ENCODE measurements at regions not wholly inside any gene's neighbourhood (a gene's known extent, or its start where the extent isn't known, plus 50 kb on each side); places are given as distances from the start of the nearest gene placed in this dataset.

- H3K4me1 ChIP-seq, result no peaks in the 10 kb centered on the region
- no peaks in the 10 kb centered on the region for H3K9me3 ChIP-seq
- intact Hi-C loops (cut with DNase I), result no loop called here
- DNase-seq (ENCODE audit: extremely low spot score in 2 of 2), result no peak
- H3K27me3 ChIP-seq, result no peaks in the 10 kb centered on the region
- TF ChIP-seq POLR2A (IDR thresholded peaks at IDR 0.05) (no peak), CTCF (IDR thresholded peaks at IDR 0.05) (no peak), POLR2AphosphoS5 (IDR thresholded peaks at IDR 0.05; ENCODE audit: insufficient read depth in 1 of 2, low read depth in 1 of 2) (no peak)
- no peaks in the 10 kb centered on the region for H3K36me3 ChIP-seq
- no peak overlapping the region for H3K4me3 ChIP-seq
- H3K27ac ChIP-seq, result no peak overlapping the region
These were observed 208.5 kb upstream of the PROX1 start for GRCh38 chr1:213779228-213779627.

- H3K9me3 ChIP-seq, result no peaks in the 10 kb centered on the region
- no peaks in the 10 kb centered on the region for H3K27me3 ChIP-seq
- no peaks in the 10 kb centered on the region for H3K4me1 ChIP-seq
- no peaks in the 10 kb centered on the region for H3K36me3 ChIP-seq
- no peak overlapping the region for H3K27ac ChIP-seq
- no peak for TF ChIP-seq POLR2A (IDR thresholded peaks at IDR 0.05)
- no peak for TF ChIP-seq CTCF (IDR thresholded peaks at IDR 0.05)
- TF ChIP-seq POLR2AphosphoS5 (IDR thresholded peaks at IDR 0.05; ENCODE audit: insufficient read depth in 1 of 2, low read depth in 1 of 2), result no peak
- no peak overlapping the region for H3K4me3 ChIP-seq
- no peak for DNase-seq (ENCODE audit: extremely low spot score in 2 of 2)
- intact Hi-C loops (cut with DNase I), result no loop called here
These were observed 204.7 kb upstream of the PROX1 start for GRCh38 chr1:213782941-213783672.

DNA sequence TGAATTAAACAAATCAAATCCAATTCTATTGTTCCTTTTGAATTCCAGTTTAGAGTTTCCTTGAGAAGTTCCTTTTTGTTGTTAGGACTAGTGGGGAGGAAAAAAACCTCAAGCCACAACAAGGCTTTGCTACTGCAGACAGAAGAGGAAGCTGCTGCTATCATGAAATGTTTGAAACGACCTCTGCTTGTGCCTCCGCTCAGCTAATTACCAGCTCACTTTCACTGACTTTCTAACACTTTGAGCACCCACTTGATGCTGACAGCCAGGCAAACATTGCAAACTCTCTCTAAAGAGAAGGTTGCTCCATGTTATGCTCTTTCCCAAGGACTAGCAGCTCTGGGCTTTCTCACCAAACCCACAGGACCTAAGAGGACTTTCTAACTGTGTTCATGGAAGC, 203.9 kb upstream of the PROX1 start:
- intact Hi-C loops (cut with DNase I), result no loop called here
- TF ChIP-seq POLR2AphosphoS5 (IDR thresholded peaks at IDR 0.05; ENCODE audit: insufficient read depth in 1 of 2, low read depth in 1 of 2) (no peak), CTCF (IDR thresholded peaks at IDR 0.05) (no peak), POLR2A (IDR thresholded peaks at IDR 0.05) (no peak)
- Histone ChIP-seq H3K4me1 (no peaks in the 10 kb centered on the region), H3K36me3 (no peaks in the 10 kb centered on the region), H3K27me3 (no peaks in the 10 kb centered on the region), H3K4me3 (no peak overlapping the region), H3K9me3 (no peaks in the 10 kb centered on the region), H3K27ac (no peak overlapping the region)
- DNase-seq (ENCODE audit: extremely low spot score in 2 of 2), result no peak

DNA sequence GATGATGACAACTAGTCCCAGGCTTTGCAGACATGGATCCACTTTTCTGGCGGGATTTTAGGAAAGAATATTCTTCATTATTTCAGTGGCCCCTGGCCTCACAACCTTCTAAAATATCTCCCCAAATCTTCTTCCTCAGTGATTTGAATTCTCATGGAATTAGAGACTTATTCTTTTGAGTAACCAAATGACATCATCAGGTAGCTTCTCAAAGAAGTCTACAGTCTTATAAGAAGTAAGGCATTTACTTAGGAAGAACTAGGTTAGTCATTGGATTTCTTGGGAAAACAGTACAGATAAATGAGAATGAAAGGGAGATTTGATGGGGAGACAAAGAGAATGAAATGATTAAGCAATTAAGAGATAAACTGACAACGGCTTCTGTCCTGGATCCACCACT, 201.1 kb upstream of the PROX1 start:
- intact Hi-C loops (cut with DNase I), result no loop called here
- TF ChIP-seq POLR2A (IDR thresholded peaks at IDR 0.05) (no peak), POLR2AphosphoS5 (IDR thresholded peaks at IDR 0.05; ENCODE audit: insufficient read depth in 1 of 2, low read depth in 1 of 2) (no peak), CTCF (IDR thresholded peaks at IDR 0.05) (no peak)
- Histone ChIP-seq H3K9me3 (no peaks in the 10 kb centered on the region), H3K36me3 (no peaks in the 10 kb centered on the region), H3K27me3 (no peaks in the 10 kb centered on the region), H3K4me1 (no peaks in the 10 kb centered on the region), H3K4me3 (no peak overlapping the region), H3K27ac (no peak overlapping the region)
- no peak for DNase-seq (ENCODE audit: extremely low spot score in 2 of 2)

- Histone ChIP-seq H3K4me1 (no peaks in the 10 kb centered on the region), H3K27ac (no peak overlapping the region), H3K27me3 (no peaks in the 10 kb centered on the region), H3K4me3 (no peak overlapping the region), H3K36me3 (no peaks in the 10 kb centered on the region), H3K9me3 (no peaks in the 10 kb centered on the region)
- intact Hi-C loops (cut with DNase I), result no loop called here
- no peak for DNase-seq (ENCODE audit: extremely low spot score in 2 of 2)
- TF ChIP-seq CTCF (IDR thresholded peaks at IDR 0.05), result no peak
- TF ChIP-seq POLR2A (IDR thresholded peaks at IDR 0.05), result no peak
- no peak for TF ChIP-seq POLR2AphosphoS5 (IDR thresholded peaks at IDR 0.05; ENCODE audit: insufficient read depth in 1 of 2, low read depth in 1 of 2)
These were observed 197.2 kb upstream of the PROX1 start for GRCh38 chr1:213790565-213790964.
